Type B pancreatic cell (in vitro differentiated cells): ENCODE measurements at regions not wholly inside any gene's neighbourhood (a gene's known extent, or its start where the extent isn't known, plus 50 kb on each side); places are given as distances from the start of the nearest gene placed in this dataset.

Experiments
- DNase-seq: peaks from one replicate; pipeline ENCODE4 v3.0.0; 2021; ENCODE audit warnings: mixed read lengths; ENCODE audit not compliant: unreplicated experiment; ENCODE audit errors: extremely low spot score
- H3K27ac Mint-ChIP-seq: 2 replicates; pipeline ENCODE4 v1.8.0; 2021; ENCODE audit warnings: mild to moderate bottlenecking, mixed read lengths
- H3K27me3 Mint-ChIP-seq: 2 replicates; pipeline ENCODE4 v1.8.0; 2021; ENCODE audit warnings: mixed read lengths
- H3K36me3 Mint-ChIP-seq: 2 replicates; pipeline ENCODE4 v1.8.0; 2021; ENCODE audit warnings: mixed read lengths
- H3K4me1 Mint-ChIP-seq: one replicate; pipeline ENCODE4 v1.8.0; 2021; ENCODE audit warnings: mixed read lengths; ENCODE audit not compliant: unreplicated experiment
- H3K4me3 Mint-ChIP-seq: 2 replicates; pipeline ENCODE4 v1.8.0; 2021; ENCODE audit warnings: mild to moderate bottlenecking, mixed read lengths
- H3K9me3 Mint-ChIP-seq: 2 replicates; pipeline ENCODE4 v1.8.0; 2021; ENCODE audit warnings: mixed read lengths
- CTCF ChIP-seq: fragments of 200-600 bp; sonication (generic); conservative IDR thresholded peaks from 2 replicates; pipeline ENCODE4 v1.5.0; 2021; ENCODE audit warnings: antibody characterized with exemption, mild to moderate bottlenecking

DNA sequence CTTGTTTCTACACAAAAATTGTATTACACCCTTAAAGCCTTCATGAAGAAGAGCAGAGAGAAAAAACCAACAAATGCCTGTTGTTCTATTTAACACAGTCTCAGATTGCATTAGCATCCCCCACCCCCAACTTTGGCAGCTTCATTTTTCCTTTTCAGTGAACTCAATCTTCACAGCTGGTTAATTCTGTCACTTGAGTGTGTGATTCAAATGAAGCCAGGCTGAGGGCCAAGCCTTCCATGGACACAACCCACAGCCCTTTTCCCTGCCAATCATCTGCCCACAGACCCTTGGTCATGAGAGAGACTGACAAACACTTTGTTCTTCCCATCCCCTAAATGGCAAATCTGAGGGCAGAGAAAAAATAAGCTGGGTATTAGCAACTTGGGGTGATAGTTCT lies 217.5 kb upstream of the NMUR2 start:
- no peak overlapping the region for H3K4me3 Mint-ChIP-seq
- no peak overlapping the region for H3K27ac Mint-ChIP-seq
- H3K27me3 Mint-ChIP-seq: no peaks in the 10 kb centered on the region
- no peak for TF ChIP-seq CTCF
- DNase-seq: no peak
- no peaks in the 10 kb centered on the region for H3K36me3 Mint-ChIP-seq
- no peaks in the 10 kb centered on the region for H3K9me3 Mint-ChIP-seq
- peaks cover 3% of the 10 kb centered on the region for H3K4me1 Mint-ChIP-seq

GRCh38 chr5:152623951-152624350 lies 218.9 kb upstream of the NMUR2 start:
- H3K36me3 Mint-ChIP-seq: no peaks in the 10 kb centered on the region
- H3K9me3 Mint-ChIP-seq: no peaks in the 10 kb centered on the region
- H3K27ac Mint-ChIP-seq: no peak overlapping the region
- peaks cover 3% of the 10 kb centered on the region for H3K4me1 Mint-ChIP-seq
- H3K4me3 Mint-ChIP-seq: no peak overlapping the region
- no peak for TF ChIP-seq CTCF
- DNase-seq: no peak
- no peaks in the 10 kb centered on the region for H3K27me3 Mint-ChIP-seq

GRCh38 chr5:152625696-152626095 lies 220.6 kb upstream of the NMUR2 start:
- Mint-ChIP-seq H3K4me1 (peaks cover 3% of the 10 kb centered on the region), H3K27me3 (no peaks in the 10 kb centered on the region), H3K27ac (no peak overlapping the region), H3K36me3 (no peaks in the 10 kb centered on the region), H3K4me3 (no peak overlapping the region), H3K9me3 (no peaks in the 10 kb centered on the region)
- no peak for TF ChIP-seq CTCF
- DNase-seq: no peak

DNA sequence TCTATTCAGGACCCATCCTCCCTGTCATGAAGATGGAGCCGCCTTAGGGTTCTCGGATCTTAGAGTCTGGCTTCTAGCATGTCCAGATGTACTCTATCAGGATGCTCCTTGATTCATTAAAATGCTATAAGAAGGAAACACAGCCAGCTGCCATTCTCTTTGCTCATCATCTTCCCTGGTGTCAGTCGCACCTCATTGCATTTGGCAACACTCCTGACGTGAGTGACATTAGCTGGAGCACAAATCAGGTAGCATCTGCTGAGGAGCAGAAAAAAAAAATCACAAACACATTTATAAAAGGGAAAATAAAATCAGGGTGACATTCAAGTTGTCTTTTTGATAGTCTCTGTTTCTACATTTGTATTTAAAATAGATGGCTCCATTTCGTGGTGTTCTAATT lies 226.1 kb upstream of the NMUR2 start:
- H3K4me3 Mint-ChIP-seq: no peak overlapping the region
- peaks cover 15% of the 10 kb centered on the region for H3K4me1 Mint-ChIP-seq
- no peaks in the 10 kb centered on the region for H3K27me3 Mint-ChIP-seq
- no peak for TF ChIP-seq CTCF
- H3K27ac Mint-ChIP-seq: no peak overlapping the region
- no peak for DNase-seq
- no peaks in the 10 kb centered on the region for H3K36me3 Mint-ChIP-seq
- H3K9me3 Mint-ChIP-seq: no peaks in the 10 kb centered on the region

DNA sequence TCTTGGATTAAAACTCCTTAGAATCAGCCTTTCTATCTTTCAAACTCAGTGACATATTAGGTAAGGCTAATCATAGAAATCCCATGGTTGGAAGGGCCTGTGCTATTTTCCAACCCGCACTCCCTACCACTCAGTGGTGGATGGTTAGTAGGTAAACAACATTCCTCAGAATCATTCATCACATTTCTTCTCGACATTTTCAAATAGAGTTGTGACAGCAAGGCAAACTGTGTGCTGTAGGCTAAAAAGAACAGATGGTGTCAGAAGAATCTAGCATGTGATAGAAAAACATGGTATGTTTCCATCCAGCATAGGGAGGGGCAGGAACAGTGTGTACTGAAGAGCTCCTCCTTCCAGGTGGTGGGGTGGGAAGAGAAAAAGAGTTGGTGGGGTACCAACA lies 227.3 kb upstream of the NMUR2 start:
- Mint-ChIP-seq H3K27me3 (no peaks in the 10 kb centered on the region), H3K4me1 (peaks cover 15% of the 10 kb centered on the region), H3K4me3 (no peak overlapping the region)

More for the DNA sequence above, 227.3 kb upstream of the NMUR2 start:
- no peak for TF ChIP-seq CTCF
- Mint-ChIP-seq H3K27ac (peak overlapping the region; percentile 29), H3K9me3 (no peaks in the 10 kb centered on the region), H3K36me3 (no peaks in the 10 kb centered on the region)
- DNase-seq: no peak
